ENCODE measurements at regions not wholly inside any gene's neighbourhood (a gene's known extent, or its start where the extent isn't known, plus 50 kb on each side); places are given as distances from the start of the nearest gene placed in this dataset.

DNA sequence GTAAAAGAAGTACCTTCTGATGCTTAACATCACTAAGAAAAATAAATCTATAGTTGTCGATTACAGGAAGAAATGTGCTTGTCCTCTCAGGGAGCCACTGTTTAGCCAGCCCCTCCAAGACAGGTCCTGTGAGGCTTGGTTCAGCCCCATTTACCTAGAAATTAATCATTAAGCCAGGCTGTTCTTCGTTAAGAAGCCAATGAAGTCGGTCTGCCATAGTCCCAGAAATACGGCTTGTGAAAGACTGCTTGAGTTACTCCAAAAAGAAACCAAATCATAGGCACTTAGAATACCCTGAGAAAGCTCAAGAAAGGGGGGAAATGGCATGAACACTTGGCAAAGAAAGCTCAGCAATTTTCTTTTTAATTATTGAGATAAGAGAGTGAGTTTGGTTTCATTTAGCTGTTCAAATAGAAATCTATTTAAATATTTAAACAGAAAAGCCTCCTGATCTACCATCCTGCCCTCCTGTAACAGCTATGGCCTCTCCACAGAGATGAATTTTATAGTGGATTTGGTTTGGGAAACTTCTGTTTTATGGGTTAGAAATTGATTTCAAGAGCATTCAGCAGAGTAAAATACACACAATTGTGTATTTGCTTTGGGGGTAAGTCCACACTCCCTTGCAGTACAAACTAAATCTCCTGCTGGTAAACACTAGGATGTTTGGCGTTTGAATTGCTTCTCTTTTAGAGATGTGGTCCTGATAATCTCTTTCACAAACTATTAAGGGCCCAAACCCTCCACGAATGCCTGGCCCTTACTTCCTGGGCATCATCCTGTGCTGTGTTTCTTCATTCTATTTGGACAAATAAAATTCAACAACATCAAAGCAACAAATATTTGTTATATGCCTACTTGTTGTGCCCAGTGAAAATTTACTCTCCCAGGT is 234.4 kb downstream of the SEC23A start:
- 11 to 17% methylated on average over 6 of the region's 6 CpGs for WGBS, 2 donors
- no peaks in the 10 kb centered on the region for H3K36me3 ChIP-seq (replicated peaks in 1 of 2; ENCODE audit: insufficient read depth in 1 of 2, low read depth in 2 of 2)
- H3K9me3 ChIP-seq: no peaks in the 10 kb centered on the region
- H3K27ac ChIP-seq: peak overlapping the region; percentile 17 to 75 (median 56)
- peaks cover 23% of the 10 kb centered on the region for H3K4me1 ChIP-seq
- peak in 3 of 4 donors; percentile 14 to 47 (median 39) for DNase-seq
- no peak overlapping the region for H3K4me3 ChIP-seq
- no peak for TF ChIP-seq POLR2A (IDR thresholded peaks at IDR 0.05)
- TF ChIP-seq, protein P1, sequence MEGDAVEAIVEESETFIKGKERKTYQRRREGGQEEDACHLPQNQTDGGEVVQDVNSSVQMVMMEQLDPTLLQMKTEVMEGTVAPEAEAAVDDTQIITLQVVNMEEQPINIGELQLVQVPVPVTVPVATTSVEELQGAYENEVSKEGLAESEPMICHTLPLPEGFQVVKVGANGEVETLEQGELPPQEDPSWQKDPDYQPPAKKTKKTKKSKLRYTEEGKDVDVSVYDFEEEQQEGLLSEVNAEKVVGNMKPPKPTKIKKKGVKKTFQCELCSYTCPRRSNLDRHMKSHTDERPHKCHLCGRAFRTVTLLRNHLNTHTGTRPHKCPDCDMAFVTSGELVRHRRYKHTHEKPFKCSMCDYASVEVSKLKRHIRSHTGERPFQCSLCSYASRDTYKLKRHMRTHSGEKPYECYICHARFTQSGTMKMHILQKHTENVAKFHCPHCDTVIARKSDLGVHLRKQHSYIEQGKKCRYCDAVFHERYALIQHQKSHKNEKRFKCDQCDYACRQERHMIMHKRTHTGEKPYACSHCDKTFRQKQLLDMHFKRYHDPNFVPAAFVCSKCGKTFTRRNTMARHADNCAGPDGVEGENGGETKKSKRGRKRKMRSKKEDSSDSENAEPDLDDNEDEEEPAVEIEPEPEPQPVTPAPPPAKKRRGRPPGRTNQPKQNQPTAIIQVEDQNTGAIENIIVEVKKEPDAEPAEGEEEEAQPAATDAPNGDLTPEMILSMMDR (IDR thresholded peaks at IDR 0.05): no peak
- no peaks in the 10 kb centered on the region for H3K27me3 ChIP-seq
- intact Hi-C loops (cut with DNase I): loop anchor here (10.0 kb wide), 1 partner anchor 144 kb away; no protein-coding TSS in a partner anchor
- peak; percentile 81 for ATAC-seq

DNA sequence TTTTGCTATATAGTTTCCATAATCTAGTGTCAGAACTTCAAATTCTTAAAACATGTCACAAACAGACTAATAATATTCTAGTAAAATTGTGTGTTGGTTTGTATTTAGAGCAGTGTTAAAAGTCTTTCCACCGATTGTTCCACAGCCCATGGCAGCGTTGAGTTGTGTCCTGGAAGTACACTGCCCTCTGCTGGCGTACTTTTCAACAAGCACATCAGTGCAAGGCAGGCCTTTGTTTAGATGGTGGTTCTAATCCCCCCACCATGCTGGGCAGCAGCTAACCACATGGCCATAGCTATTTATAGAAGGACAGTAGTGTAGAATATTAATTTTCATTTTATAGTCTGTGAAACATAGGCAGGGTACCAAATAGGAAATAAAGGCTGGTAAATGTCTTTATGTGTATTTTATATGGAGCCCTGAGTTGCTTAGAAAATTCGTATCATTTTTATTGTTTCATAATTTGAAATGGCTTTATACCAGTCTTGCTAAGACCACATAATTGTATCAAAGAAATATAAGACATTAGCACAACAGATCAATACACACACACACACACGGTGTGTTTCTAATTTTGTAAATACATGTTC is 235.4 kb downstream of the SEC23A start:
- no peaks in the 10 kb centered on the region for H3K9me3 ChIP-seq
- H3K27me3 ChIP-seq: no peaks in the 10 kb centered on the region
- intact Hi-C loops (cut with DNase I): loop anchor here (10.0 kb wide), 1 partner anchor 143 kb away; no protein-coding TSS in a partner anchor
- DNase-seq: peak; percentile 78 to 87 (median 83)
- ATAC-seq: peak; percentile 82
- WGBS, 2 donors: 20 to 21% methylated on average over 5 of the region's 5 CpGs
- H3K36me3 ChIP-seq (replicated peaks in 1 of 2; ENCODE audit: insufficient read depth in 1 of 2, low read depth in 2 of 2): no peaks in the 10 kb centered on the region
- TF ChIP-seq POLR2A (IDR thresholded peaks at IDR 0.05): no peak
- TF ChIP-seq, protein P1 (IDR thresholded peaks at IDR 0.05): peak; percentile 57 to 77 (median 69)
- H3K4me3 ChIP-seq: no peak overlapping the region
- H3K27ac ChIP-seq: no peak overlapping the region
- peaks cover 23% of the 10 kb centered on the region for H3K4me1 ChIP-seq

DNA sequence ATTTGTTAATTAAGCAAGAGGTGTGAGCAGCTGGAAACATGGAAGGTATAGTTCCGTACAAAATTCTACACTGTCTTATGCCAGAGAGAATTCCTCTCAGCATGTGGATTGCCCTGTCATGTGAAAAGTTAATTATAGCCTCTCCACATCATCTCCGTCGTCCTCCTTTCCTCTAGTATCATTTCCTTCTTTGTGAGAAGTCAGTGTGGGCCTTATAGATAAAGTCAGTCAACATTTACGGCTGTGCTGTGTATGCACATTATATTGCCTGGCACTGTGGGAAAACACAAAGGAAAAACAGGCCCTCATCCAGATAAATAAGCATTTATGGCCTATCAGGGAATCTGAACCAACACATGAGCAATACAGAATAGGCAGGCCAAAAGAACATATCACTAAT is 236.6 kb downstream of the SEC23A start:
- Histone ChIP-seq H3K4me3 (no peak overlapping the region), H3K27ac (no peak overlapping the region), H3K36me3 (replicated peaks in 1 of 2; ENCODE audit: insufficient read depth in 1 of 2, low read depth in 2 of 2) (no peaks in the 10 kb centered on the region), H3K27me3 (no peaks in the 10 kb centered on the region), H3K9me3 (no peaks in the 10 kb centered on the region), H3K4me1 (peaks cover 23% of the 10 kb centered on the region)
- 50 to 55% methylated on average over 4 of the region's 4 CpGs for WGBS, 2 donors
- intact Hi-C loops (cut with DNase I): loop anchor here (10.0 kb wide), 1 partner anchor 142 kb away; no protein-coding TSS in a partner anchor
- ATAC-seq: no peak
- DNase-seq: no peak
- TF ChIP-seq, protein P1 (IDR thresholded peaks at IDR 0.05): no peak
- TF ChIP-seq POLR2A (IDR thresholded peaks at IDR 0.05): no peak

DNA sequence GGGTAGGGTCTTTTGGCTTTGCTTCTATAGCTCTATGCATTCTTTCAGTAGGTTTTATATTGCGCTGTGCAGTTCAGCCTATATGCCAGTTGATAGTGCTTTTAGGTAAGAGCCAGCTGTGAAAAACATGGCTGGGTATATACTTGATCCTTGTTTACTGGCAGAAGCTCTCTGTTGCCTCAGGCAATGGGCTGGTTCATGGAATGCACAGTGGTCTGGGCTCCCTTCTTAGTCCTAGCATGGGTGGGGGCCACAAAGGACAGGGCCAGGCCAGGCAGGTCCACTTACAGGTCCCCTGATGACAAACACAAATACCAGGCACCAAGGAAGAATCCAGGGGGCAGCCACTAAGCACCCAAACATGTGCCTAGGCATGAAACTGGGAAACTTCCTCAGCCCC is 240.7 kb downstream of the SEC23A start:
- no peaks in the 10 kb centered on the region for H3K9me3 ChIP-seq
- H3K36me3 ChIP-seq (replicated peaks in 1 of 2; ENCODE audit: insufficient read depth in 1 of 2, low read depth in 2 of 2): no peaks in the 10 kb centered on the region
- intact Hi-C loops (cut with DNase I): loop anchor here (10.0 kb wide), 1 partner anchor 138 kb away; no protein-coding TSS in a partner anchor
- no peak for DNase-seq
- H3K4me3 ChIP-seq: no peak overlapping the region
- ATAC-seq: no peak
- H3K4me1 ChIP-seq: no peaks in the 10 kb centered on the region
- TF ChIP-seq, protein P1 (IDR thresholded peaks at IDR 0.05): no peak
- TF ChIP-seq POLR2A (IDR thresholded peaks at IDR 0.05): no peak
- no peak overlapping the region for H3K27ac ChIP-seq
- H3K27me3 ChIP-seq: no peaks in the 10 kb centered on the region
- WGBS, 2 donors: 93 to 95% methylated on average over 1 of the region's 1 CpG

All from body of pancreas (tissue), 4 donors.